GM12878 (cell line): ENCODE measurements at regions not wholly inside any gene's neighbourhood (a gene's known extent, or its start where the extent isn't known, plus 50 kb on each side); places are given as distances from the start of the nearest gene placed in this dataset.

Experiments
- ATAC-seq: fragments of 200-7000 bp; cut with Tn5 transposase; 3 replicates; pipeline ENCODE4 v1.9.1; 2020; ENCODE audit warnings: mild to moderate bottlenecking, moderate library complexity
- BruUV-seq: library from RNA; stranded (reverse); fragments of 400-500 nt; replicated peaks from 2 replicates; lab custom pipeline; 2021; lab: Mats Ljungman, UMichigan
- CTCF ChIA-PET: fragments of 300-600 bp; sonication (Branson Sonifier 250); formaldehyde crosslinking; extraction: SDS; loops from one replicate; lab custom pipeline; 2021; ENCODE audit warnings: inconsistent platforms; lab: Yijun Ruan, JAX
- POLR2A ChIA-PET: fragments of 350-600 bp; formaldehyde crosslinking; extraction: SDS; loops from one replicate; lab custom pipeline; 2021; ENCODE audit warnings: inconsistent platforms; lab: Charles Lee
- RAD21 ChIA-PET: fragments of 300-600 bp; sonication (Branson Sonifier 250); formaldehyde crosslinking; loops from one replicate; lab custom pipeline; 2023; ENCODE audit warnings: antibody characterized with exemption; ENCODE audit not compliant: unreplicated experiment; lab: Charles Lee
- SMC1A ChIA-PET: fragments of 300-600 bp; sonication (Branson Sonifier 250); formaldehyde crosslinking; loops from one replicate; lab custom pipeline; 2023; ENCODE audit not compliant: unreplicated experiment, uncharacterized antibody; lab: Charles Lee
- DNase-seq: peaks from one replicate; pipeline ENCODE4 v3.0.0-alpha.2; 2011; ENCODE audit warnings: low read depth, low spot score
- FAIRE-seq: peaks from 3 replicates; lab custom pipeline; 2011; peaks lifted over from hg19 to GRCh38; lab: Jason Lieb, UNC
- H2AFZ ChIP-seq: 2 replicates; pipeline ENCODE4 v1.6.0; 2011; ENCODE audit warnings: low read depth, low read length, control low read depth; ENCODE audit not compliant: control insufficient read depth
- H3K27ac ChIP-seq: 2 replicates; pipeline ENCODE4 v1.5.1; 2011; ENCODE audit warnings: control low read depth; ENCODE audit not compliant: control insufficient read depth, insufficient read depth
- H3K27me3 ChIP-seq, 2 experiments: replicated peaks in 1 of 2; 2 replicates each; pipeline versions ENCODE4 v1.6.0 to v1.6.1; 2011; ENCODE audit warnings: low read length in 1 of 2; ENCODE audit not compliant: control insufficient read depth in 2 of 2, insufficient read depth in 2 of 2
- H3K36me3 ChIP-seq, 2 experiments: 2 replicates each; pipeline ENCODE4 v1.5.1; 2011; ENCODE audit warnings: low read length in 1 of 2; ENCODE audit not compliant: control insufficient read depth in 2 of 2, insufficient read depth in 2 of 2
- H3K4me1 ChIP-seq: 2 replicates; pipeline ENCODE4 v1.6.1; 2011; ENCODE audit warnings: mild to moderate bottlenecking, low read length, moderate library complexity, mixed read lengths; ENCODE audit not compliant: control insufficient read depth, insufficient read depth
- H3K4me2 ChIP-seq: 2 replicates; pipeline ENCODE4 v1.6.0; 2011; ENCODE audit warnings: control low read depth; ENCODE audit not compliant: control insufficient read depth, insufficient read depth
- H3K4me3 ChIP-seq: fragments of 200-600 bp; sonication (generic); 2 replicates; pipeline ENCODE4 v1.5.1; 2016
- H3K79me2 ChIP-seq: 2 replicates; pipeline ENCODE4 v1.6.0; 2011; ENCODE audit warnings: low read length; ENCODE audit not compliant: control insufficient read depth, insufficient read depth
- H3K9ac ChIP-seq: 2 replicates; pipeline ENCODE4 v1.8.0; 2011; ENCODE audit warnings: low read length, control low read depth, mixed read lengths; ENCODE audit not compliant: control insufficient read depth, insufficient read depth
- H3K9me3 ChIP-seq: replicated peaks from 3 replicates; pipeline ENCODE4 v1.5.1; 2011; ENCODE audit warnings: mild to moderate bottlenecking, low read length; ENCODE audit not compliant: control insufficient read depth, insufficient read depth
- H4K20me1 ChIP-seq: 2 replicates; pipeline ENCODE4 v1.6.0; 2011; ENCODE audit not compliant: control insufficient read depth, insufficient read depth
- CBX3 ChIP-seq: fragments of 200-600 bp; sonication (generic); IDR thresholded peaks from 2 replicates; pipeline ENCODE4 v1.6.1; 2016; ENCODE audit warnings: low read depth, borderline replicate concordance
- EGR1 ChIP-seq, 2 experiments: IDR thresholded peaks; 1 replicate in 1 of 2; 2 replicates in 1 of 2; pipeline ENCODE4 v1.6.1; 2011 to 2012; ENCODE audit warnings: low read depth in 2 of 2, low read length in 2 of 2, borderline replicate concordance in 1 of 2, mild to moderate bottlenecking in 1 of 2, moderate library complexity in 1 of 2
- ESRRA ChIP-seq: IDR thresholded peaks from 2 replicates; pipeline ENCODE4 v1.6.1; 2012; ENCODE audit warnings: mild to moderate bottlenecking, low read length, improper control_type of control experiment
- EZH2 ChIP-seq: IDR thresholded peaks from 2 replicates; pipeline ENCODE4 v1.6.1; 2012; ENCODE audit warnings: low read depth, mild to moderate bottlenecking, control low read depth, inconsistent platforms, low read length, borderline replicate concordance; ENCODE audit not compliant: control insufficient read depth
- FOXK2 ChIP-seq: fragments of 450-650 bp; IDR thresholded peaks from 2 replicates; pipeline ENCODE4 v1.6.1; 2017; ENCODE audit warnings: mild to moderate bottlenecking, moderate library complexity
- GABPA ChIP-seq: IDR thresholded peaks from 2 replicates; pipeline ENCODE4 v1.6.1; 2014; ENCODE audit warnings: antibody characterized with exemption, low read depth, mild to moderate bottlenecking, inconsistent platforms
- GATAD2B ChIP-seq: fragments of 450-650 bp; conservative IDR thresholded peaks from 2 replicates; pipeline ENCODE4 v1.6.1; 2017; ENCODE audit warnings: low read depth, mild to moderate bottlenecking, moderate library complexity
- HDAC6 ChIP-seq: fragments of 200-600 bp; sonication (generic); IDR thresholded peaks from one replicate; pipeline ENCODE4 v1.8.0; 2017; ENCODE audit warnings: antibody characterized with exemption; ENCODE audit not compliant: unreplicated experiment
- KAT2A ChIP-seq: conservative IDR thresholded peaks from 2 replicates; pipeline ENCODE4 v1.6.1; 2011; ENCODE audit warnings: low read depth, low read length; ENCODE audit not compliant: control insufficient read depth
- POLR2AphosphoS5 ChIP-seq: IDR thresholded peaks from 2 replicates; pipeline ENCODE4 v1.6.1; 2011; ENCODE audit warnings: mild to moderate bottlenecking, low read length, inconsistent platforms
- SP1 ChIP-seq: IDR thresholded peaks from one replicate; pipeline ENCODE4 v1.6.1; 2011; ENCODE audit warnings: low read depth, low read length
- TBL1XR1 ChIP-seq: IDR thresholded peaks from 2 replicates; pipeline ENCODE4 v1.6.1; 2012; ENCODE audit warnings: low read depth, low read length, improper control_type of control experiment
- TCF12 ChIP-seq: IDR thresholded peaks from 2 replicates; pipeline ENCODE4 v1.6.1; 2011; ENCODE audit warnings: low read depth, mild to moderate bottlenecking, low read length
- YBX1 ChIP-seq: fragments of 450-650 bp; IDR thresholded peaks from 2 replicates; pipeline ENCODE4 v1.6.1; 2016; ENCODE audit warnings: antibody characterized with exemption
- ZNF622 ChIP-seq: fragments of 450-650 bp; IDR thresholded peaks from 2 replicates; pipeline ENCODE4 v1.6.1; 2017; ENCODE audit warnings: mild to moderate bottlenecking, inconsistent platforms
- ZZZ3 ChIP-seq: IDR thresholded peaks from 2 replicates; pipeline ENCODE4 v1.6.1; 2011; ENCODE audit warnings: low read depth; ENCODE audit not compliant: control insufficient read depth, insufficient read length
- whole genome bisulfite sequencing: methylation state at CpG from one replicate; pipeline ENCODE4 v1.1.6; 2016; ENCODE audit warnings: low lambda C conversion rate; ENCODE audit not compliant: insufficient replicate concordance, insufficient coverage; ENCODE audit errors: missing lambda C conversion rate; 5-methylcytosine and 5-hydroxymethylcytosine counted together
- in situ Hi-C: fragments of 300-500 bp; cut with MboI; formaldehyde crosslinking; loops from 9 replicates; pipeline ENCODE4 v1.14.3; 2018; ENCODE audit warnings: mixed read lengths
- intact Hi-C: fragments of 100-400 bp; cut with micrococcal nuclease; formaldehyde crosslinking; loops from one replicate; pipeline ENCODE4 v1.14.2; 2022; ENCODE audit not compliant: unreplicated experiment
- TF ChIP-seq, protein P1 (sequence below): fragments of 450-650 bp; IDR thresholded peaks from 2 replicates; pipeline ENCODE4 v1.6.1; 2017; ENCODE audit warnings: mild to moderate bottlenecking, low read depth, inconsistent platforms; ENCODE audit not compliant: poor library complexity, severe bottlenecking
- TF ChIP-seq, protein P2 (sequence below): fragments of 450-650 bp; IDR thresholded peaks from 2 replicates; pipeline ENCODE4 v1.6.1; 2016; ENCODE audit warnings: mild to moderate bottlenecking, moderate library complexity, borderline replicate concordance

DNA sequence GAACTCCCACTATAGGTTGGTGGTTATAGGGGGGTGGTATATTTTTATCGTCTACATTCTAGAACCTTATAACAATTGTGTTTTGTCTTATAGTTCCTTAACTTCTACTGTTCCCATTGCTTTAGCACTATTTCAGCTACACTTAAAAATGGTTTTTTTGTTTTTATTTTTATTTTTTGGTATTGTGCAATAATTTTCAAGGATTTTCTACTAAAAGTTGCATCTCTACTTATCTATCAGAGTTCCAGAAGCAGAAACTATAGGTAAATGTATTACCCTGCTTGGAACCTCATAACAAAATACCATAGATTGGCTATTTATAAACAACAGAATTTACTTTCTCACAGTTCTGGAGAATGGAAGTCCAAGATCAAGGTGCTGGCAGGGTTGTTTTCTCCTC lies 981.6 kb upstream of the CNTNAP5 start:
- WGBS, result 88% methylated on average over 1 of the region's 1 CpG
- FAIRE-seq, result no peak
- no TSS peak for BruUV-seq
- Histone ChIP-seq H3K27ac (no peak overlapping the region), H3K9ac (no peak overlapping the region), H3K27me3 (no peaks in the 10 kb centered on the region), H3K4me2 (no peak overlapping the region), H2AFZ (no peak overlapping the region), H3K9me3 (no peaks in the 10 kb centered on the region), H3K4me3 (no peak overlapping the region), H3K4me1 (no peaks in the 10 kb centered on the region), H3K79me2 (no peaks in the 10 kb centered on the region), H3K36me3 (no peaks in the 10 kb centered on the region), H4K20me1 (no peaks in the 10 kb centered on the region)
- intact Hi-C loops, result no loop called here
- in situ Hi-C loops, result no loop called here
- ChIA-PET SMC1A (no interaction called here), POLR2A (no interaction called here), CTCF (no interaction called here), RAD21 (no interaction called here)
- DNase-seq, result no peak
- ATAC-seq, result no peak
- no peak for TF ChIP-seq TCF12
- no peak for TF ChIP-seq EGR1 (IDR thresholded peaks at IDR 0.05; ENCODE audit: borderline replicate concordance in 1 of 2, low read depth in 2 of 2, low read length in 2 of 2)
- TF ChIP-seq GATAD2B, result no peak
- TF ChIP-seq ZNF622, result no peak
- TF ChIP-seq EZH2, result no peak
- no peak for TF ChIP-seq TBL1XR1
- no peak for TF ChIP-seq ZZZ3
- no peak for TF ChIP-seq ESRRA
- TF ChIP-seq, protein P1, sequence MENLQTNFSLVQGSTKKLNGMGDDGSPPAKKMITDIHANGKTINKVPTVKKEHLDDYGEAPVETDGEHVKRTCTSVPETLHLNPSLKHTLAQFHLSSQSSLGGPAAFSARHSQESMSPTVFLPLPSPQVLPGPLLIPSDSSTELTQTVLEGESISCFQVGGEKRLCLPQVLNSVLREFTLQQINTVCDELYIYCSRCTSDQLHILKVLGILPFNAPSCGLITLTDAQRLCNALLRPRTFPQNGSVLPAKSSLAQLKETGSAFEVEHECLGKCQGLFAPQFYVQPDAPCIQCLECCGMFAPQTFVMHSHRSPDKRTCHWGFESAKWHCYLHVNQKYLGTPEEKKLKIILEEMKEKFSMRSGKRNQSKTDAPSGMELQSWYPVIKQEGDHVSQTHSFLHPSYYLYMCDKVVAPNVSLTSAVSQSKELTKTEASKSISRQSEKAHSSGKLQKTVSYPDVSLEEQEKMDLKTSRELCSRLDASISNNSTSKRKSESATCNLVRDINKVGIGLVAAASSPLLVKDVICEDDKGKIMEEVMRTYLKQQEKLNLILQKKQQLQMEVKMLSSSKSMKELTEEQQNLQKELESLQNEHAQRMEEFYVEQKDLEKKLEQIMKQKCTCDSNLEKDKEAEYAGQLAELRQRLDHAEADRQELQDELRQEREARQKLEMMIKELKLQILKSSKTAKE, result no peak
- TF ChIP-seq FOXK2, result no peak
- no peak for TF ChIP-seq GABPA
- TF ChIP-seq POLR2AphosphoS5, result no peak
- no peak for TF ChIP-seq SP1
- TF ChIP-seq YBX1, result no peak
- no peak for TF ChIP-seq HDAC6
- TF ChIP-seq, protein P2, sequence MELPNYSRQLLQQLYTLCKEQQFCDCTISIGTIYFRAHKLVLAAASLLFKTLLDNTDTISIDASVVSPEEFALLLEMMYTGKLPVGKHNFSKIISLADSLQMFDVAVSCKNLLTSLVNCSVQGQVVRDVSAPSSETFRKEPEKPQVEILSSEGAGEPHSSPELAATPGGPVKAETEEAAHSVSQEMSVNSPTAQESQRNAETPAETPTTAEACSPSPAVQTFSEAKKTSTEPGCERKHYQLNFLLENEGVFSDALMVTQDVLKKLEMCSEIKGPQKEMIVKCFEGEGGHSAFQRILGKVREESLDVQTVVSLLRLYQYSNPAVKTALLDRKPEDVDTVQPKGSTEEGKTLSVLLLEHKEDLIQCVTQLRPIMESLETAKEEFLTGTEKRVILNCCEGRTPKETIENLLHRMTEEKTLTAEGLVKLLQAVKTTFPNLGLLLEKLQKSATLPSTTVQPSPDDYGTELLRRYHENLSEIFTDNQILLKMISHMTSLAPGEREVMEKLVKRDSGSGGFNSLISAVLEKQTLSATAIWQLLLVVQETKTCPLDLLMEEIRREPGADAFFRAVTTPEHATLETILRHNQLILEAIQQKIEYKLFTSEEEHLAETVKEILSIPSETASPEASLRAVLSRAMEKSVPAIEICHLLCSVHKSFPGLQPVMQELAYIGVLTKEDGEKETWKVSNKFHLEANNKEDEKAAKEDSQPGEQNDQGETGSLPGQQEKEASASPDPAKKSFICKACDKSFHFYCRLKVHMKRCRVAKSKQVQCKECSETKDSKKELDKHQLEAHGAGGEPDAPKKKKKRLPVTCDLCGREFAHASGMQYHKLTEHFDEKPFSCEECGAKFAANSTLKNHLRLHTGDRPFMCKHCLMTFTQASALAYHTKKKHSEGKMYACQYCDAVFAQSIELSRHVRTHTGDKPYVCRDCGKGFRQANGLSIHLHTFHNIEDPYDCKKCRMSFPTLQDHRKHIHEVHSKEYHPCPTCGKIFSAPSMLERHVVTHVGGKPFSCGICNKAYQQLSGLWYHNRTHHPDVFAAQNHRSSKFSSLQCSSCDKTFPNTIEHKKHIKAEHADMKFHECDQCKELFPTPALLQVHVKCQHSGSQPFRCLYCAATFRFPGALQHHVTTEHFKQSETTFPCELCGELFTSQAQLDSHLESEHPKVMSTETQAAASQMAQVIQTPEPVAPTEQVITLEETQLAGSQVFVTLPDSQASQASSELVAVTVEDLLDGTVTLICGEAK, result no peak
- TF ChIP-seq CBX3, result no peak
- TF ChIP-seq KAT2A, result no peak
